CD4-positive, alpha-beta T cell (primary cell): ENCODE measurements at regions not wholly inside any gene's neighbourhood (a gene's known extent, or its start where the extent isn't known, plus 50 kb on each side); places are given as distances from the start of the nearest gene placed in this dataset.

Experiments used
- ATAC-seq: fragments of 200-7000 bp; cut with Tn5 transposase; one replicate; pipeline ENCODE4 v1.10.0; 2022; ENCODE audit warnings: mild to moderate bottlenecking; ENCODE audit not compliant: poor library complexity
- CTCF ChIA-PET: fragments of 350-600 bp; sonication (Branson Sonifier 250); formaldehyde crosslinking; loops from one replicate; lab custom pipeline; 2021; ENCODE audit warnings: antibody characterized with exemption, inconsistent platforms; lab: Charles Lee
- POLR2A ChIA-PET: fragments of 350-600 bp; sonication (Branson Sonifier 250); formaldehyde crosslinking; loops from one replicate; lab custom pipeline; 2021; ENCODE audit warnings: antibody characterized with exemption, inconsistent platforms; lab: Charles Lee
- DNase-seq, 14 experiments: peaks; one replicate each; pipeline ENCODE4 v3.0.0-alpha.2; 2013 to 2020; ENCODE audit warnings: mixed read lengths in 2 of 14
- H3K27ac ChIP-seq, 2 donors: one replicate each; pipeline versions ENCODE4 v1.5.1 to v1.7.0; 2013; ENCODE audit warnings: low read length in 2 of 2, low read depth in 1 of 2, mild to moderate bottlenecking in 1 of 2
- H3K27me3 ChIP-seq, 2 experiments: 1 replicate in 1 of 2; 2 replicates in 1 of 2; pipeline versions ENCODE4 v1.6.1 to v1.7.0; 2013; ENCODE audit warnings: low read length in 2 of 2, control low read depth in 1 of 2, mild to moderate bottlenecking in 1 of 2, moderate library complexity in 1 of 2; ENCODE audit not compliant: insufficient read depth in 2 of 2, control insufficient read depth in 1 of 2
- H3K36me3 ChIP-seq: one replicate; pipeline ENCODE4 v1.6.1; 2013; ENCODE audit warnings: low read length, control low read depth; ENCODE audit not compliant: insufficient read depth
- H3K4me1 ChIP-seq: one replicate; pipeline ENCODE4 v1.6.1; 2013; ENCODE audit warnings: low read length, control low read depth; ENCODE audit not compliant: insufficient read depth
- H3K4me3 ChIP-seq: one replicate; pipeline ENCODE4 v1.5.1; 2013; ENCODE audit warnings: mild to moderate bottlenecking, low read length, moderate library complexity
- H3K9me3 ChIP-seq, 2 experiments: 1 replicate in 1 of 2; 2 replicates in 1 of 2; pipeline versions ENCODE4 v1.6.1 to v1.7.0; 2013; ENCODE audit warnings: low read length in 2 of 2, mild to moderate bottlenecking in 2 of 2, control low read depth in 1 of 2, moderate library complexity in 1 of 2; ENCODE audit not compliant: control insufficient read depth in 1 of 2, insufficient read depth in 1 of 2
- H3K27ac Mint-ChIP-seq: one replicate; pipeline ENCODE4 v1.8.0; 2020; ENCODE audit warnings: mixed read lengths
- H3K27me3 Mint-ChIP-seq: one replicate; pipeline ENCODE4 v1.8.0; 2021; ENCODE audit warnings: mixed read lengths
- H3K36me3 Mint-ChIP-seq: one replicate; pipeline ENCODE4 v1.8.0; 2021; ENCODE audit warnings: low read depth, mixed read lengths
- H3K4me1 Mint-ChIP-seq: one replicate; pipeline ENCODE4 v1.8.0; 2021; ENCODE audit warnings: low read depth, mixed read lengths
- H3K4me3 Mint-ChIP-seq: one replicate; pipeline ENCODE4 v1.8.0; 2020; ENCODE audit warnings: mild to moderate bottlenecking, mixed read lengths
- H3K9me3 Mint-ChIP-seq: one replicate; pipeline ENCODE4 v1.8.0; 2020; ENCODE audit warnings: mixed read lengths
- intact Hi-C, 2 experiments: fragments of 100-400 bp; cut with DNase I in 1 of 2; cut with micrococcal nuclease in 1 of 2; formaldehyde crosslinking; loops; one replicate each; pipeline versions ENCODE4 v1.15.1 to v1.9.0; 2023 to 2025; cut with DNase I, micrococcal nuclease
- TF ChIP-seq, protein P1 (sequence below): fragments of 200-600 bp; IDR thresholded peaks from one replicate; pipeline ENCODE4 v1.8.0; 2022; ENCODE audit warnings: antibody characterized with exemption, mild to moderate bottlenecking

DNA sequence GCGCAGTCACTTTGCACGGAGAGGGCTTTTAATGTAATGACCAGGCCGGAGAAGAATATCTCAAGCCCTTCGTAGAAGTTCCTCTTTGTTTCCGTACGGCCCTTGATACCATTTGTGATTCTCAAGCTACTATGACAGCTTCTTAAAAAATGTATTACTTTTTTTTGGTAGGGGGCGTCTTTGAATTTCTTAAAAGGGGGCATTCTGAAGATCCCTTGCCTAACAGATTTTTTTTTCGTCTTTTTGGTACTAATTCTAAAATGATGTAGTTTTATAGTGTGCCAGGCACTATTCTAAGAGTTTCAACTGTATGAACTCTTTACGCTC is 614.0 kb downstream of the MCTP2 start:
- Mint-ChIP-seq H3K4me3 (no peak overlapping the region), H3K27me3 (peaks cover 51% of the 10 kb centered on the region)
- POLR2A ChIA-PET: no interaction called here

GRCh38 chr15:94847325-94847724 is 616.0 kb downstream of the MCTP2 start:
- CTCF ChIA-PET: no interaction called here
- no peak overlapping the region for H3K27ac Mint-ChIP-seq
- H3K36me3 ChIP-seq: no peaks in the 10 kb centered on the region

More for the DNA sequence above, 614.0 kb downstream of the MCTP2 start:
- Mint-ChIP-seq H3K9me3 (peaks cover 7% of the 10 kb centered on the region), H3K36me3 (no peaks in the 10 kb centered on the region), H3K4me1 (no peaks in the 10 kb centered on the region), H3K27ac (no peak overlapping the region)
- Histone ChIP-seq H3K36me3 (no peaks in the 10 kb centered on the region), H3K4me3 (no peak overlapping the region), H3K4me1 (no peaks in the 10 kb centered on the region), H3K27me3 (peaks cover 16 to 26% of the 10 kb centered on the region in 2 experiments), H3K27ac (no peak overlapping the region), H3K9me3 (peaks cover 0 to 7% of the 10 kb centered on the region in 2 experiments)
- intact Hi-C loops: no loop called here
- CTCF ChIA-PET: no interaction called here
- no peak for ATAC-seq
- TF ChIP-seq, protein P1, sequence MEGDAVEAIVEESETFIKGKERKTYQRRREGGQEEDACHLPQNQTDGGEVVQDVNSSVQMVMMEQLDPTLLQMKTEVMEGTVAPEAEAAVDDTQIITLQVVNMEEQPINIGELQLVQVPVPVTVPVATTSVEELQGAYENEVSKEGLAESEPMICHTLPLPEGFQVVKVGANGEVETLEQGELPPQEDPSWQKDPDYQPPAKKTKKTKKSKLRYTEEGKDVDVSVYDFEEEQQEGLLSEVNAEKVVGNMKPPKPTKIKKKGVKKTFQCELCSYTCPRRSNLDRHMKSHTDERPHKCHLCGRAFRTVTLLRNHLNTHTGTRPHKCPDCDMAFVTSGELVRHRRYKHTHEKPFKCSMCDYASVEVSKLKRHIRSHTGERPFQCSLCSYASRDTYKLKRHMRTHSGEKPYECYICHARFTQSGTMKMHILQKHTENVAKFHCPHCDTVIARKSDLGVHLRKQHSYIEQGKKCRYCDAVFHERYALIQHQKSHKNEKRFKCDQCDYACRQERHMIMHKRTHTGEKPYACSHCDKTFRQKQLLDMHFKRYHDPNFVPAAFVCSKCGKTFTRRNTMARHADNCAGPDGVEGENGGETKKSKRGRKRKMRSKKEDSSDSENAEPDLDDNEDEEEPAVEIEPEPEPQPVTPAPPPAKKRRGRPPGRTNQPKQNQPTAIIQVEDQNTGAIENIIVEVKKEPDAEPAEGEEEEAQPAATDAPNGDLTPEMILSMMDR: no peak
- no peak for DNase-seq

DNA sequence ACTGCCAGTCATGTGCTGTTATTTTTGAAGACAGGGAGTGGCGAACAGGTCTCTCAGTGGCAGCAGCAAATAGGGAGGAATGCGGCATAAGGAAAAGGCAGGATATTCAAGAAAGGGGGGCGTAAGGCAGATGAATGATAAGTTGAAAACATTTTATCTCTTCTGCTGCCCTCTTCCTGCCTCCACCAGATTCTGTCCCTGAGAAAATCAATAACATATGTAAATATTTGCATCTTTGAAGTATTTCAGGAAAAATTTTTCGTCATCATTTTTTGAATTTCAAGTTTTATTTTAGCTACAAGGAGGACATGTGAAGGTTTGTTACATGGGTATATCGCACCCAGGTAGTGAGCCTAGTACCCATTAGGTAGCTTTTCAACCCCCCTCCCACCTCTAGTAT is 616.7 kb downstream of the MCTP2 start:
- Mint-ChIP-seq H3K9me3 (peaks cover 9% of the 10 kb centered on the region), H3K4me3 (no peak overlapping the region), H3K27ac (no peak overlapping the region), H3K36me3 (no peaks in the 10 kb centered on the region), H3K27me3 (peaks cover 38% of the 10 kb centered on the region), H3K4me1 (no peaks in the 10 kb centered on the region)
- TF ChIP-seq, protein P1: no peak
- intact Hi-C loops: no loop called here
- Histone ChIP-seq H3K27me3 (peaks cover 9 to 22% of the 10 kb centered on the region in 2 experiments), H3K4me3 (no peak overlapping the region), H3K4me1 (no peaks in the 10 kb centered on the region), H3K36me3 (no peaks in the 10 kb centered on the region), H3K27ac (no peak overlapping the region), H3K9me3 (peaks cover 0 to 3% of the 10 kb centered on the region in 2 experiments)
- ATAC-seq: no peak
- ChIA-PET POLR2A (no interaction called here), CTCF (interaction anchor here (0.7 kb wide), 1 partner anchor 45 kb away, joined by 4 read pairs; no protein-coding TSS in a partner anchor)
- no peak for DNase-seq

More at GRCh38 chr15:94847325-94847724, 616.0 kb downstream of the MCTP2 start:
- no peak overlapping the region for H3K27ac ChIP-seq
- H3K4me3 Mint-ChIP-seq: no peak overlapping the region
- H3K27me3 ChIP-seq: peaks cover 11 to 26% of the 10 kb centered on the region in 2 experiments
- H3K4me3 ChIP-seq: no peak overlapping the region
- POLR2A ChIA-PET: no interaction called here
- peaks cover 44% of the 10 kb centered on the region for H3K27me3 Mint-ChIP-seq
- peaks cover 9% of the 10 kb centered on the region for H3K9me3 Mint-ChIP-seq
- no peaks in the 10 kb centered on the region for H3K4me1 ChIP-seq
- peaks cover 0 to 3% of the 10 kb centered on the region in 2 experiments for H3K9me3 ChIP-seq
- DNase-seq: no peak
- no peak for ATAC-seq
- TF ChIP-seq, protein P1: no peak
- no peaks in the 10 kb centered on the region for H3K36me3 Mint-ChIP-seq
- no peaks in the 10 kb centered on the region for H3K4me1 Mint-ChIP-seq
- intact Hi-C loops: no loop called here
